HG03439 (cell line): ENCODE measurements at regions not wholly inside any gene's neighbourhood (a gene's known extent, or its start where the extent isn't known, plus 50 kb on each side); places are given as distances from the start of the nearest gene placed in this dataset.

Experiments used
- ATAC-seq: cut with Tn5 transposase; IDR thresholded peaks from one replicate; pipeline ENCODE4 v1.9.1; 2021; ENCODE audit warnings: mild to moderate bottlenecking, moderate library complexity; ENCODE audit not compliant: unreplicated experiment

DNA sequence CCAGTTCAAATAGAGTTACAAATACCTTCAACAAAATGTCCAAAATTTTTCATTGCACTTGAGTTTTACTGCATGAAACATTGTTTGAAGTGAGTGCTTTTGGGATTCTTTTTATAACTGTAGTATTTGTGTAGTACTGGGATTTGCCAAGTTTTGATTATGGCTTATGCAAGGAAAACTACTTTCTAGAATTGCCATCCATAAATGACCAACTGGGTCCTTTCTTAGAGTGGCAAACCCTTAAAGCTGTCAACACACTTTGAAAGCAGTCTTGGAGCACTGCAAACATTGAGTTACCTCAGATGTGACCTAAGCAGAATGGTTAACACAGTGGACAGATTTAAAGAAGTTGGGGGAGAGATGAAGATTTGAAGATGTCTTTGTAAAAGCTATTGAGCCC lies 379.6 kb upstream of the ZNF608 start:
- no peak for ATAC-seq

DNA sequence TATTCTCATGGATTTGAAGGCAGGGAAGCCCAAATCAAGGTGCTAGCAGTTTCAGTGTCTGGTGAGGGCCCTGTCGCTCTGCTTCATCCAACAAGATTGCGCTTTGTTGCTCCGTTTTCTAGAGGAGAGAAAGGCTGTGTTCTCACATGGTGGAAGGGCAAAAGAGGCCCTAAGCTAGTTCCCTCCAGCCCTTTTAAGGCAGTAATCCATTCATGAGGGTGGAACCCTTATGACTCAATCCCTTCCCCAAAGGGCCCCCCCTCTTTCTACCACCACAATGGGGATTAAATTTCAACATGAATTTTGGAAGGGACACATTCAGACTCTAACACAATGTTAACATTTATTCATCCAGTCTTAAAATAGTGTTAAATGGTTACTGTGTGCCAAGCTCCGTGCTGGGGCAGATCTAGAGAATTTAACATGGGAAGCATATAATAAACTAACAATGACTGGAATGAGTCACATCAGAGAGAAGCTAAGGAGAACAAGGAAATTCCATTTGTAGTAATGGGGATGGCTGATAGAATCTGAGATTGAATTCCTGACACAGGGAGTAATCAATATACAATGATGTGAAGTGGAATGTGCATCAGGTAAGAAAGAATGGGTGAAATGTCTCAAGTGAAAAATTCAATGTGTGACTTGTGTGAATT lies 382.8 kb upstream of the ZNF608 start:
- no peak for ATAC-seq

DNA sequence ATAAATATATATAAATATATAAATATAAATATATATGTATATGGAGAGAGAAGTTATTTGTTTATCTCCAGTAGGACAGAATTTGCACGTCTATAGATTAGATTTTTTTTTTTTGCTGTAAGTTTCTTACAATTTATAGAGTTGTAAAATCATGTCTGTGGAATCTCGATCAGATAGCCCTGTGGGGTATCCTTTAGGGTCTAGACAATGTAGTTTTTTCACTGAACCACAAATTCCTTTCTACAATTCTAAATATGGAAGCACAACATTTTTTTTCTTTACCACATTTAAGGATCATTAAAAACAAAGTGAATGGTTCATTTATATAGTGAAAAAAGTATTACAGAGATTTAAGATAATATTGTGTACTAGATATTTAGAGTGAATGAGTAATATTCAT lies 384.2 kb upstream of the ZNF608 start:
- ATAC-seq: no peak

DNA sequence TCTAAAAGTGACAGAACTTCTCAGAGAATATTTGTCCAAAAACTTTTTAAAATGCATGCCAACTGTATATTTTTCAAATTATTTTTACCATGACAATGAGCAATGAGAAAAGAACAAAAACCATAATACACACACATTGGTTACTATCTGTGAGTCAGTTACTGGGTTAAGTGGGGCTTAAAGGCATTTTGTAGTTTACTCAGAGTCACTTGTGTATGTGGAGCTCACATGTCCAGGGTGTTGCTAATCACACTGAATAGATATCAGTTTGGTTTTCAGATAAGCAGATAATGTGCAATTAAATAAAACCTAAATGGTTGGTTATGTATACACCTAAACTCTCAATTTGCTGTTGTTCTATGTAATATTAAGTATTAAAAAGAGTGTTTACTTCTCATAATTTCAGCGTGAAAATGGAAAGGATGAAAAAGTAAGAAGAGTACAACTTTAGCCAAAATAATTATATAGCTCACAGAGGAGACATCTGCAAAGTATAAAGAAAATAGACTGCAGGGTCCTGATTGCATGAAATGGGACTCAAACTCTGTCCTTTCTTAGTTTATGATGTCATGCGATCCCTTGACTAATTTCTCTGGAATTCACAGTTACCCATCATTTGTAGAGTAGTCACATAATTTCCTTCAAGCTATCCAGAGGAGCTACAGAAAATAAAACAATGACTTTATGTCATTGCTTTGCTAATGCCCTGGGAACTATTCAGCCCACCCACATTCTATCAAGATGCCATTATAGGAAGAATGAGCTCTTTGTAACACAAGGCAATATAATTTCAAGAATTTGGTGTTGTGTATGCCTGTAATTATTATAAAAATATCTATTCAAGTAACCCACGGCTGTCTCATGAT lies 388.0 kb upstream of the ZNF608 start:
- no peak for ATAC-seq

DNA sequence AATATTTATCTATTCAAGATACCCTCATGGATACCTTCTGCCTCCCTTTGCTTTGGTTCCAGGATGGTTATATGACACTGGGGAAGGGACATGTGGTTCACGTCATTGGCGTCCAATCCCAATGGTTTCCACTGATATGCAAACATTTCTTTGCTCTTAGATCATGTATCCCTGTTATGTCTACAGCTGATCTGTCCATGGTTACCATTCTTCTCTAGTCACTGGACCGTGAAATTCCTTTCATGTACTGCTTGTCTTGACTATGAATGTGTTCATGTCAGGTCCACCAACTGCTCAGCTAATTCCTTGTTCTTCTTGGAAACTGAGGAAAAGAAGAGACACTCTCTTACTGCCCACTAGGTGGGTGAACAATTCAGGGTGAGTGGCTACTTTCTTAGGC lies 391.1 kb upstream of the ZNF608 start:
- ATAC-seq: no peak

DNA sequence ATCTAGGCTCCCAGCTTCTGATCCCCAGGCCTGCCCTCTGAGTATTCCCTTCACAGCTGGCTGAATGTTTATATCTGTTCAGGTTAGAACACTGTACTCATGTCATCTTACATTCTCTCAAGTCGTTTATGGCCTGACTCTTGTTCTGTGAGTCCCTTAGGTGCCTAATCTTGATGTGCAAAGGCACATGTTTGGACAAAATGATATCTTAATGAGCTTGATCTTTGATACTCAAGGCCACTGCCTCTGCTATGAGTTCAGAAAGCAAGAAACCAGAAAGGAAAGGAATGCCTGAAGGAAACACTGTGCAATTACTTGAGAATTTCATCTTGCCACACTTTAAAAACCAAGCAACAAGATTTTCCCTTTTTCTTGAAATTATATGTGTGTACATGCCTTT lies 391.8 kb upstream of the ZNF608 start:
- ATAC-seq: no peak

DNA sequence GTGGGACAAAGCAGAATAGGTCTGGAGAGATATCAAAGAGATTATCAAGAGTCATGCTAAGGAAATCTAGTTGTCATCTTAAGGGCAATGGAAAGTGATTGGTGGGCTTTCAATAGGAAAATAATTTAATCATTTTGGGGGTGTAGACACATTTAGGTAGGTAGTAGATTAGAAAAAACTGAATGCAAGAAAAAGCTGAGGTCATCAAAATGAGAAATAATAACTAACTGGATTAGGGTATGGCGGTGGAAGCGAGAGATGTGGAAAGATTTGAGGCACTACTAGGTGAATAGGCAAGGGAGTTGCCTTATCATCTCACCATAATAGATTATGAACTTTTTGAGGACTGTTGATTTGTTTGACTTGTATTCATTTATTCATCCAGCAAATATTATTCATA lies 393.2 kb upstream of the ZNF608 start:
- ATAC-seq: no peak

DNA sequence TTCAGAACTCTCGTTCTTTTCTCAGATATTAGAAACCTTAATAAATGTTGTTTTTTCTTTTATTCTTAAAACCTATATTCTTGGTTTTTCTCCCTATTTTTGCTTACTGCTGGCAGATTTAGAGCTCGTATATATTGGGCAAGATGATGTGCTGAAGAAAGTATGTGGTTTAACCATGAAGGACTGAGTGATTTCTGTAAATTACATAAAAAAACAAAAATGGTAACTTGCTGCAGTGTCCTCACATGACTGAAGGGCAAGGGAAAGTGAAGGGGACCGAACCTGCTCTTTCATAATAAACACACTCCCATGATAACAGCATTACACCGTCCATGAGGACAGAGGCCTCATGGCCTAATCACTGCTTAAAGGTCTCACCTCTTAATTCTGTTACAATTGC lies 393.8 kb upstream of the ZNF608 start:
- ATAC-seq: no peak

DNA sequence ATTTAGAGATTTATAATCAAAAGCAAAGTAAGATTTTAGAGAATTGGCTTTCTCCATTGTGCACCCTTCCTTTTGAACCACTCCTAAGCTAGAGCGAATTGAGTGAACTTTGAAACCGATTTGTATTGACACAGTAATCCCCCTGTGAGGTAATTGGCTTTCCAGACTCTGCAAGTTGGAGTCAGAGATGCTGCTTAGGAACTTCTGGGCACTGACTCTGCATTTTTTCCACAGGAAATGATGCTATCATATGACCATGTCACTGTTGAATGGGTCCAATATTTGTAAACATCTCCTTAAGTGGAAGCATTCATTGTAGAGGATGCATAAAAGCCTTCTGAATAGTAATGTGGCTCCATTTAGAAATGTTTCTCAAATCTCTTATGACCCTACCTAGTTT lies 394.4 kb upstream of the ZNF608 start:
- ATAC-seq: no peak

DNA sequence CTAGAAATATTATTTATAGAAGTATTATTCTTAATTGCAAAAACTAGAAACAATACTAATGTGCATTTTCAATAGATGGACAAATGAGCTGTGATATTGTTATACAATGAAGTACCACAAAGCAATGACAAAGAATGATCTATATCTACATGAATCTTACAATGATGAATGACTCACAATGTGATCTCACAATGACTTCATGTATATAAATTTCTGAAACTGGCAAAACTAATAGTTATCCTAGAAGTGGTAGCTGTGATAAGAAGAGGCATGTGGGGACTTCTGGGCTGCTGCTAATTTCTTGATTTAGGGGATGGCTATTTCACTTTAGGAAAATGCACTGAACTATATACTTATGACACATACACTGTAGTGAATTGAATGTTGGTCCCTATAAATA lies 396.0 kb upstream of the ZNF608 start:
- no peak for ATAC-seq

DNA sequence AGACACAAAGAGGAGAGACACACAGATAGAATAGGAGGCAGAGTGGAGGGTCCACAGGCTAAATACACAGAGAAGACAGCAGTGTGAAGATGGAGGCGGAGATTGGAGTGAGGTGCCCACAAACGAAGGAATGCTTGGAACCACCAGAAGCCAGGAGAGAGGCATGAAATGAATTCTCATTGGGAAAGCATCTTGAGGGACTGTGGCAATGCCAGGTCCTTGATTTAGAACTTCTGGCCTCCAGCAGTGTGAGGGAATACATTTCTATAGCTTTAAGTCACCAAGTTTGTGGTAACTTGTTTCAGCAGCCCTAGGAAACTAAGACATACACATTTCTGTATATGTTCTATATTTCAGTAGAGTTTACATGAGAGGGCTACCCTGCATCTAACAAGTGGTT lies 396.6 kb upstream of the ZNF608 start:
- ATAC-seq: no peak

DNA sequence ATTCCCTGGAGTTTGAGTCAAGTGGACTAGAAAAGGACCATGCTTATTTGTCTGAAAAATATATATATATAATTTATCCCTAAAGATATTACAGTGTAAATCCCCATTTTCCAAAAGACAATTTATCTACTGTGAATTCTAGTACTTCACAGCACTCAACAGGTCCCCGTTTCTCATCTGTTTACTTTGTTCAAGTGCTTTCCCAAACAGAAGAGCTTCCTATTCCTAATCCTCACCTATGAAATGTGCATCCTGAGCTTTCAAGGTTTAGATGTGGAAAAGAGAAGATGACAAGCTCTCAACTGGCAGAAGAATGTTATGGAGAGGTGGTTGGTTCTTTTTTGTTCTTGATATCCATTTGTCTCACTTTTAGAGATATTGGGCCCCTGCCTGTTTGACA lies 401.6 kb upstream of the ZNF608 start:
- ATAC-seq: no peak

DNA sequence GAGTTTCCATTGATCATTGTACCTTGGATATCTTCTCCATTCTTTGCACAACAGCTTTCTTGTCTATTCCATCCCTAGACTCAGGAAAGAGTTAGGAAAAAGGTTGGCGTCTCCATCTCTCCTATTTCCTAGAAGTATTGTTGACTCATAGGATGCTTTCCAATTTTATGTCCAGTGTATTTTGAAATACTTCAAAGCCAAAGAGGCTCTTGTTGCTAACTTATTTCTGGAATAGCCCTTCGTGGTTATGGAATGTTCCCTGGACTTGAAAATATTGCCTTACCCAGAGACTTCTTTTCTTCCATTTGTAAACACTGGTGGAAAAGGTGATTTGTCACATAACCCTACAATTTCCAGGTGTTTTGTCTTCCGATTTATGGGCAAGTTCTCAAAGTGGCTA lies 402.3 kb upstream of the ZNF608 start:
- ATAC-seq: no peak

DNA sequence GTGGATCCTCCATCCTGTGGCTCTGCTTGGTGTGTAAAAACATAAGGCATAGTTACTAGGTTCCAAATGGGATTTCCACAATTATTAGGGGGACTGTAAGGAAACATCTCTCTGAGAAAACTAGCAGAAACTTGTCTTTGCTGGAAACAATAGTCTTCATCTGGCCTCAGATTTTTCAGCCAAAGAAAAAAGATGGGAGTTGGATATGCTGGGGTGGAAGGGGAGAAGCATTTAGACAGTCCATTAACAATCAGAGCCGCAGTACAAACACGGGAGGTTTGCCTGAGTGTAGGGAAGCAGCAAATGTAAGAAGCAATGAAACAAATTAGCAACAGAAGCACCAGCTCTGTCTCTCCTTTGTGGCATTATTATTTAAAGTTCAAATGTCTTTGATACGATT lies 402.7 kb upstream of the ZNF608 start:
- no peak for ATAC-seq

DNA sequence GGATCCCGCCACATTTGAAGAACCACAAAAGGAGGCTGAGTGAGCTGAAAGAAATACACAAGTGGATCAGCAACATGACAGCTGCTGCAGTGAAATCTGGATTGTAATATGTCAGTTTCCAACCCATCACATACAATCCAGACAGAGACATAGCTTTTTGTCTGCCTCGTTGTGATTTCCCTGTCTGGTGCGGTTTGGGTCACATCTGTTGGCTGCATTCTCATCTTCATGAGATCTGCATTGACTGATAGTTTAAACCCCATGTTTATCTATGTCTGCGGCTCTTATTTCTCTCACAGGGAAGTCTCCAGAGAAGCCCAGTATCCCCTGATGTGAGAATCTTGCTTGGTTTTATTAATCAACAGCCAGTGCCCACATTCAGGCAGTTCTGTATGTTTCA lies 403.1 kb upstream of the ZNF608 start:
- ATAC-seq: no peak

DNA sequence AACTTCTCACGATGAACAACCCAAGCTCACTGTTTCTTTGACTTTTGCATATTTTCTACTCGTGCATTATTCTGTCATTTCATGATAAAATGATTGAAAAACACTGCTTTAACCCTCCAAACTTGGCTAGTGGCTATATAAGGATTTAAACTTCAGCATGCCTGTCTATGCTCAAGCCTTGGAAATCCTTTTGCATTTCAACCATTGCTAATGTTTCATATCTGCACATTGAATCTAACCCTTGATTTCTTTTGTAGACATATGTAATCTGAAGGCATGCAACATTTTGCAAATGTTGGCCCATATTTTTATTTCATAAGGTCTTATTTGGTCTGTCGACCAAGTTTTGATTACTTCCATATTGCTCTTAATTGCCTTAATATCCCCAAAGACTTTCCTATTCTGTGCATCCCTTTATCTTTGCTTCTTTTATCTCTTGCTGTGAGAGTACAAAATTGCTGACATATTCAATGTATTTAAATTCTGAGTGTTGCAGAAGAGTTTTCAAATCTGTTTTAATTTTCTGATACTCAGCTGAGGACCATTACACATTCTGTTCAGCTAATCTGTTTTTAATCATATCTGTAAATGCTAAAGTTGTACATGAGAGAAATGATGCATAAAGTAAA lies 403.7 kb upstream of the ZNF608 start:
- ATAC-seq: no peak

DNA sequence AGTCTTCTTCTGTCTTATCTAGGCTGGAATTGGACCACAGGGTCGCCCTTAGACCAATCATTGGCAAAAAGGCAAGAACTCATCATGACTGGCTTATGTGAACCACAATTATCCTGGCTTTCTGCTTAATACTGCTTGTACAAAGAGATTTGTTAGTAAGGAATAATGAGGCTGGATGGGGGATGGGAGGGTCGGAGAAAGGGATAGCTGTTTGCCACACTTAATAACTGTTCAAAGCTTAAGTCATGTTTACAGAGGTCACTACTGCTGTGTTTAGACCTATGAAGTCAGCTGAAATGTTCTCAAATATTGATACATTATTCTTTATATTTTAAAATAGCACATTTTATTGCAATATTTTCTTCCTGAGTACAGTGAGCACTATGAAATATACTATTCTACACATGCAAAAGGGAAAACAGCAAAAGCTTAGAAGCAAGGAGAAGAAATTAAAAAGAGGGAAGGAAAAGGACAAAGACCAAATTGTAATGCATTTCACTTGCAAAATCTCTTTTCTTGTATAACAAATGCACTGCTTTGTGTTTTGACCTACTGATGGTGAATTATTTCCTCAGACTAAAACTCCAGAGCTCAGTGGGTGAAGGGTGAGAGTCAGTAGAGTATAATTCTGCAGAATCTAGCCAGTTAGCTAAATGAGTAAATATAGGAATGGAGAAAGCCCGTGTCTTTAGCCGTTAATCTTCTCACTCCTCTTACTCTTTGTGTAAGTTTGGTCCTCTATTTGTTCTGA lies 404.9 kb upstream of the ZNF608 start:
- ATAC-seq: no peak

DNA sequence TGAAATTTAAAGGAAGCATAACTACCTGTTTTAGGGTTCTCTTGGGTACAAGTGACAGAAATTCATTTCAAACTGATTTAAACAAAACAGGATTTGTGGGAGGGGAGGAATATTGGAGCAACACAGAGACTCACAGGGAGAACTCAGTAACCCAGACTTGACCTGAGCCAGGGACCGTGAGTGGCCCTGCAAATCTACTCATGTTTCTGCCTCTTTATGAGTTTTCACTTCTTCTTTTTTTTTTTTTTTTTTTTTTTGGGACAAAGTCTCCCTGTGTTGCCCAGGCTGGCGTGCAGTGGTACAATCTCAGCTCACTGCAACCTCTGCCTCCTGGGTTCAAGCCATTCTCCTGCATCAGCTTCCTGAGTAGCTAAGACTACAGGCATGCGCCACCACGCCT lies 405.6 kb upstream of the ZNF608 start:
- ATAC-seq: no peak

DNA sequence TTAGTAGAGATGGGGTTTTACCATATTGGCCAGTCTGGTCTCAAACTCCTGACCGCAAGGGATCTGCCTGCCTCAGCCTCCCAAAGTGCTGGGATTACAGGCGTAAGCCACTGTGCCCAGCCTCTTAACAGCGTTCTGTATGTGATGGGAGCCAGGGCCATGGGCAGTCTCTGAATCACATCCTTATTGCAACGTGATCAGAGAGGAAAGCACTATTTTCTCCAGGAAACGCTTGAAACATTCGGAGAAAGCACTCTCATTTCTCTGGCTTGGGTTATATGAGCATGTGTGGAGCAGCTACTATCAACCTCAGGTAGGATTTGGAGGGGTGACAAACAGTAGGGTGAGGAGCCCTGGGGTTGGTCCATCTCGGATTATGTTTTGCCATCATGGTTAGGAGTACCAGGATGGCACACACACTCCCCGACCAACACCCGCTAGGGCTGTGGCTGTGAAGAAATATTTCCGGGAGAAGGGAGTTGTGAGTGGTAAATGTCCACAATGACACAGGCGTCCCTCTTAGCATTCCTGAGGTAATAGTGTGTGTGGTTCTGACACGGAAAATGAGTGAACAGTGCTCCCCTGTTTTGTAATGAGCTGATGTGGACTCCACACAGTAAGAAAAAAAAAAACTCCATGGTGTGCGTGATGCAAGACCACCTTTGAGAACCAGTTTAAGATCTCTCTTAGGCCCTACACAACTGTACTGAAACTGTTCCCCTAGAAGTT lies 406.2 kb upstream of the ZNF608 start:
- ATAC-seq: no peak

DNA sequence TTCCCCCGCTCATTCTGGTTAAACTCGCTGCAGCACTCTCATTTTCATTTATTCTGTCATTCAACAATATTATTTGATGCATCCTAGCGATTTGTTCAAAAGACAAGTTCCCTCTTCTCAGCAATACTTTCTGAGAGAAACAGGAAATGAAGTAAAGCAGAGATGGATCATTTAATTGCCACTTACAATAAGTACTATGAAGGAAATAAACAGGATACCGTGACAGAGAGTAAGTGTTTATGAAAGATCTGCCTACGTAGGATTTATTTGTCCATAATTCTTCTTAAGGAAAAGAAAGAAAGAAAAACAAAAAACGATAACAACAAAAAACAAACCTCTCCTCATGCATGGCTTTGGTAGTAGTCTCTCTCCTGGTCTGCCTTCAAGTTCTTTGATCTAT lies 406.8 kb upstream of the ZNF608 start:
- ATAC-seq: no peak
